GM12878 (cell line): ENCODE measurements at regions not wholly inside any gene's neighbourhood (a gene's known extent, or its start where the extent isn't known, plus 50 kb on each side); places are given as distances from the start of the nearest gene placed in this dataset.

Experiments
- ATAC-seq: fragments of 200-7000 bp; cut with Tn5 transposase; 3 replicates; pipeline ENCODE4 v1.9.1; 2020; ENCODE audit warnings: mild to moderate bottlenecking, moderate library complexity
- BruUV-seq: library from RNA; stranded (reverse); fragments of 400-500 nt; replicated peaks from 2 replicates; lab custom pipeline; 2021; lab: Mats Ljungman, UMichigan
- CTCF ChIA-PET: fragments of 300-600 bp; sonication (Branson Sonifier 250); formaldehyde crosslinking; extraction: SDS; loops from one replicate; lab custom pipeline; 2021; ENCODE audit warnings: inconsistent platforms; lab: Yijun Ruan, JAX
- POLR2A ChIA-PET: fragments of 350-600 bp; formaldehyde crosslinking; extraction: SDS; loops from one replicate; lab custom pipeline; 2021; ENCODE audit warnings: inconsistent platforms; lab: Charles Lee
- RAD21 ChIA-PET: fragments of 300-600 bp; sonication (Branson Sonifier 250); formaldehyde crosslinking; loops from one replicate; lab custom pipeline; 2023; ENCODE audit warnings: antibody characterized with exemption; ENCODE audit not compliant: unreplicated experiment; lab: Charles Lee
- SMC1A ChIA-PET: fragments of 300-600 bp; sonication (Branson Sonifier 250); formaldehyde crosslinking; loops from one replicate; lab custom pipeline; 2023; ENCODE audit not compliant: unreplicated experiment, uncharacterized antibody; lab: Charles Lee
- DNase-seq: peaks from one replicate; pipeline ENCODE4 v3.0.0-alpha.2; 2011; ENCODE audit warnings: low read depth, low spot score
- FAIRE-seq: peaks from 3 replicates; lab custom pipeline; 2011; peaks lifted over from hg19 to GRCh38; lab: Jason Lieb, UNC
- H2AFZ ChIP-seq: 2 replicates; pipeline ENCODE4 v1.6.0; 2011; ENCODE audit warnings: low read depth, low read length, control low read depth; ENCODE audit not compliant: control insufficient read depth
- H3K27ac ChIP-seq: 2 replicates; pipeline ENCODE4 v1.5.1; 2011; ENCODE audit warnings: control low read depth; ENCODE audit not compliant: control insufficient read depth, insufficient read depth
- H3K27me3 ChIP-seq, 2 experiments: replicated peaks in 1 of 2; 2 replicates each; pipeline versions ENCODE4 v1.6.0 to v1.6.1; 2011; ENCODE audit warnings: low read length in 1 of 2; ENCODE audit not compliant: control insufficient read depth in 2 of 2, insufficient read depth in 2 of 2
- H3K36me3 ChIP-seq, 2 experiments: 2 replicates each; pipeline ENCODE4 v1.5.1; 2011; ENCODE audit warnings: low read length in 1 of 2; ENCODE audit not compliant: control insufficient read depth in 2 of 2, insufficient read depth in 2 of 2
- H3K4me1 ChIP-seq: 2 replicates; pipeline ENCODE4 v1.6.1; 2011; ENCODE audit warnings: mild to moderate bottlenecking, low read length, moderate library complexity, mixed read lengths; ENCODE audit not compliant: control insufficient read depth, insufficient read depth
- H3K4me2 ChIP-seq: 2 replicates; pipeline ENCODE4 v1.6.0; 2011; ENCODE audit warnings: control low read depth; ENCODE audit not compliant: control insufficient read depth, insufficient read depth
- H3K4me3 ChIP-seq: fragments of 200-600 bp; sonication (generic); 2 replicates; pipeline ENCODE4 v1.5.1; 2016
- H3K79me2 ChIP-seq: 2 replicates; pipeline ENCODE4 v1.6.0; 2011; ENCODE audit warnings: low read length; ENCODE audit not compliant: control insufficient read depth, insufficient read depth
- H3K9ac ChIP-seq: 2 replicates; pipeline ENCODE4 v1.8.0; 2011; ENCODE audit warnings: low read length, control low read depth, mixed read lengths; ENCODE audit not compliant: control insufficient read depth, insufficient read depth
- H3K9me3 ChIP-seq: replicated peaks from 3 replicates; pipeline ENCODE4 v1.5.1; 2011; ENCODE audit warnings: mild to moderate bottlenecking, low read length; ENCODE audit not compliant: control insufficient read depth, insufficient read depth
- H4K20me1 ChIP-seq: 2 replicates; pipeline ENCODE4 v1.6.0; 2011; ENCODE audit not compliant: control insufficient read depth, insufficient read depth
- DPF2 ChIP-seq: fragments of 450-650 bp; IDR thresholded peaks from 2 replicates; pipeline ENCODE4 v1.6.1; 2017; ENCODE audit warnings: mild to moderate bottlenecking
- IRF5 ChIP-seq: fragments of 450-650 bp; IDR thresholded peaks from 2 replicates; pipeline ENCODE4 v1.6.1; 2017; ENCODE audit warnings: borderline replicate concordance
- MEF2B ChIP-seq: fragments of 450-650 bp; IDR thresholded peaks from 2 replicates; pipeline ENCODE4 v1.6.1; 2018; ENCODE audit warnings: mild to moderate bottlenecking, moderate library complexity; ENCODE audit not compliant: partially characterized antibody, poor library complexity, severe bottlenecking
- NR2F1 ChIP-seq: fragments of 450-650 bp; conservative IDR thresholded peaks from 2 replicates; pipeline ENCODE4 v1.6.1; 2017; ENCODE audit warnings: mild to moderate bottlenecking
- POU2F2 ChIP-seq: IDR thresholded peaks from 3 replicates; pipeline ENCODE4 v1.6.1; 2011; ENCODE audit warnings: low read depth, mild to moderate bottlenecking, low read length, borderline replicate concordance
- RCOR1 ChIP-seq: conservative IDR thresholded peaks from 2 replicates; pipeline ENCODE4 v1.6.1; 2012; ENCODE audit warnings: low read depth, low read length, improper control_type of control experiment
- STAT1 ChIP-seq: fragments of 450-650 bp; conservative IDR thresholded peaks from 2 replicates; pipeline ENCODE4 v1.6.1; 2014; ENCODE audit warnings: antibody characterized with exemption, mild to moderate bottlenecking
- ZNF384 ChIP-seq: IDR thresholded peaks from 2 replicates; pipeline ENCODE4 v1.6.1; 2012; ENCODE audit warnings: low read depth, mild to moderate bottlenecking, low read length, improper control_type of control experiment, borderline replicate concordance
- WGBS: methylation state at CpG from one replicate; pipeline ENCODE4 v1.1.6; 2016; ENCODE audit warnings: low lambda C conversion rate; ENCODE audit not compliant: insufficient replicate concordance, insufficient coverage; ENCODE audit errors: missing lambda C conversion rate; 5-methylcytosine and 5-hydroxymethylcytosine counted together
- in situ Hi-C: fragments of 300-500 bp; cut with MboI; formaldehyde crosslinking; loops from 9 replicates; pipeline ENCODE4 v1.14.3; 2018; ENCODE audit warnings: mixed read lengths
- intact Hi-C: fragments of 100-400 bp; cut with micrococcal nuclease; formaldehyde crosslinking; loops from one replicate; pipeline ENCODE4 v1.14.2; 2022; ENCODE audit not compliant: unreplicated experiment

GRCh38 chr5:23450187-23450586 is 57.2 kb upstream of the PRDM9 start:
- ChIA-PET RAD21 (no interaction called here), SMC1A (interaction anchor here (1.1 to 1.5 kb wide), 3 partner anchors 24 to 30 kb away, joined by 3 to 4 read pairs (median 4); no protein-coding TSS in a partner anchor), CTCF (interaction anchor here (0.8 to 1.3 kb wide), 2 partner anchors 12 to 14 kb away, joined by 3 to 4 read pairs; no protein-coding TSS in a partner anchor), POLR2A (no interaction called here)
- in situ Hi-C loops (no loop called here), intact Hi-C loops (no loop called here)
- Histone ChIP-seq H4K20me1 (no peaks in the 10 kb centered on the region), H3K9me3 (no peaks in the 10 kb centered on the region), H3K27ac (no peak overlapping the region), H3K4me2 (no peak overlapping the region), H2AFZ (no peak overlapping the region), H3K36me3 (no peaks in the 10 kb centered on the region), H3K79me2 (no peaks in the 10 kb centered on the region), H3K27me3 (no peaks in the 10 kb centered on the region), H3K9ac (no peak overlapping the region), H3K4me3 (no peak overlapping the region), H3K4me1 (no peaks in the 10 kb centered on the region)
- ATAC-seq (peak; percentile 20; the same call in 1 of the 3 replicates), FAIRE-seq (no peak), DNase-seq (no peak)
- 29% methylated on average over 4 of the region's 4 CpGs for WGBS
- TF ChIP-seq ZNF384 (no peak), MEF2B (no peak)
- no TSS peak for BruUV-seq

GRCh38 chr5:23448627-23449026 is 58.8 kb upstream of the PRDM9 start:
- TF ChIP-seq NR2F1 (no peak), IRF5 (no peak), DPF2 (no peak), POU2F2 (no peak), STAT1 (no peak), RCOR1 (no peak)
- TF ChIP-seq, all 136 proteins: peak for 0
- CTCF ChIA-PET, result interaction anchor here (1.7 kb wide), 1 partner anchor 9 kb away, joined by 5 read pairs; no protein-coding TSS in a partner anchor
- BruUV-seq, result no TSS peak
- POLR2A ChIA-PET, result no interaction called here
- in situ Hi-C loops (no loop called here), intact Hi-C loops (no loop called here)
- Histone ChIP-seq H3K4me3 (no peak overlapping the region), H3K27ac (no peak overlapping the region), H3K36me3 (no peaks in the 10 kb centered on the region), H3K9me3 (no peaks in the 10 kb centered on the region), H3K4me1 (no peaks in the 10 kb centered on the region), H3K4me2 (no peak overlapping the region), H3K27me3 (no peaks in the 10 kb centered on the region), H4K20me1 (no peaks in the 10 kb centered on the region), H3K79me2 (no peaks in the 10 kb centered on the region), H3K9ac (no peak overlapping the region), H2AFZ (no peak overlapping the region)
- no peak for FAIRE-seq
- RAD21 ChIA-PET, result no interaction called here
- DNase-seq, result no peak
- no peak for ATAC-seq
- SMC1A ChIA-PET, result interaction anchor here (3.0 kb wide), 1 partner anchor 9 kb away, joined by 12 read pairs; no protein-coding TSS in a partner anchor
